GM23338 (cell line): ENCODE measurements at regions not wholly inside any gene's neighbourhood (a gene's known extent, or its start where the extent isn't known, plus 50 kb on each side); places are given as distances from the start of the nearest gene placed in this dataset.

Experiments used
- CREB1 ChIP-seq: fragments of 250-450 bp; sonication (Bioruptor Pico); IDR thresholded peaks from 2 replicates; pipeline ENCODE4 v1.5.0; 2020; ENCODE audit warnings: low read depth, mild to moderate bottlenecking, moderate library complexity
- ETS1 ChIP-seq: IDR thresholded peaks from 2 replicates; pipeline ENCODE4 v1.6.1; 2016; ENCODE audit warnings: antibody characterized with exemption
- EZH2 ChIP-seq: fragments of 200-600 bp; sonication (generic); IDR thresholded peaks from one replicate; pipeline ENCODE4 v1.8.0; 2017; ENCODE audit warnings: antibody characterized with exemption, mild to moderate bottlenecking, low read depth; ENCODE audit not compliant: unreplicated experiment
- EZH2phosphoT487 ChIP-seq: fragments of 200-600 bp; sonication (generic); IDR thresholded peaks from one replicate; pipeline ENCODE4 v1.8.1; 2018; ENCODE audit warnings: antibody characterized with exemption; ENCODE audit not compliant: unreplicated experiment
- JUNB ChIP-seq: IDR thresholded peaks from one replicate; pipeline ENCODE4 v1.6.1; 2016; ENCODE audit warnings: antibody characterized with exemption; ENCODE audit not compliant: unreplicated experiment
- NANOG ChIP-seq: IDR thresholded peaks from 2 replicates; pipeline ENCODE4 v1.6.1; 2016; ENCODE audit warnings: antibody characterized with exemption, borderline replicate concordance
- POLR2AphosphoS5 ChIP-seq: IDR thresholded peaks from 2 replicates; pipeline ENCODE4 v1.6.1; 2016; ENCODE audit warnings: antibody characterized with exemption, low read depth
- REST ChIP-seq: IDR thresholded peaks from one replicate; pipeline ENCODE4 v1.6.1; 2018; ENCODE audit warnings: antibody characterized with exemption; ENCODE audit not compliant: unreplicated experiment
- STAT1 ChIP-seq: IDR thresholded peaks from one replicate; pipeline ENCODE4 v1.6.1; 2016; ENCODE audit warnings: antibody characterized with exemption; ENCODE audit not compliant: unreplicated experiment
- TF ChIP-seq, protein P1 (sequence below), 2 experiments: fragments of 200-600 bp in 1 of 2; sonication (generic) in 1 of 2; conservative IDR thresholded peaks; 2 replicates each; pipeline versions ENCODE4 v1.5.1 to v1.6.1; 2016 to 2017; ENCODE audit warnings: antibody characterized with exemption in 2 of 2, low read depth in 2 of 2, mild to moderate bottlenecking in 2 of 2, moderate library complexity in 1 of 2

DNA sequence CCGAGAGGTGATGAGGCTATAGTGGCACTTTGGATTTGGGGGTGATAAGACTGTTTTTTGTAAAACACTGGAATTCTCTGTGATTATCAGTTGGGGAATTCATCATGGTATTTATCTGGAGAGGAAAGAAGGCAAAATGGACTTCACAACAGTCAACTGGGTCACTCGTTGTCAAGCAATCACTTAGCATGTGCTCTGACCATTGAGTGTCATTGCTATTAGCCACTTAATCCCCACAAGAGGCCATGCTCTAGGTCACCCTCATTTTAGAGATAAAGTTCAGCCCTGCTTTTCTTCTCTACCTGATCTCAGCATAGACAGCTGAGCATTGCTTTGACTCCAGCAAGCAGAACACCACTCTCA, 160.1 kb upstream of the PITX1 start:
- TF ChIP-seq, protein P1, sequence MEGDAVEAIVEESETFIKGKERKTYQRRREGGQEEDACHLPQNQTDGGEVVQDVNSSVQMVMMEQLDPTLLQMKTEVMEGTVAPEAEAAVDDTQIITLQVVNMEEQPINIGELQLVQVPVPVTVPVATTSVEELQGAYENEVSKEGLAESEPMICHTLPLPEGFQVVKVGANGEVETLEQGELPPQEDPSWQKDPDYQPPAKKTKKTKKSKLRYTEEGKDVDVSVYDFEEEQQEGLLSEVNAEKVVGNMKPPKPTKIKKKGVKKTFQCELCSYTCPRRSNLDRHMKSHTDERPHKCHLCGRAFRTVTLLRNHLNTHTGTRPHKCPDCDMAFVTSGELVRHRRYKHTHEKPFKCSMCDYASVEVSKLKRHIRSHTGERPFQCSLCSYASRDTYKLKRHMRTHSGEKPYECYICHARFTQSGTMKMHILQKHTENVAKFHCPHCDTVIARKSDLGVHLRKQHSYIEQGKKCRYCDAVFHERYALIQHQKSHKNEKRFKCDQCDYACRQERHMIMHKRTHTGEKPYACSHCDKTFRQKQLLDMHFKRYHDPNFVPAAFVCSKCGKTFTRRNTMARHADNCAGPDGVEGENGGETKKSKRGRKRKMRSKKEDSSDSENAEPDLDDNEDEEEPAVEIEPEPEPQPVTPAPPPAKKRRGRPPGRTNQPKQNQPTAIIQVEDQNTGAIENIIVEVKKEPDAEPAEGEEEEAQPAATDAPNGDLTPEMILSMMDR (conservative IDR thresholded peaks at IDR 0.05; ENCODE audit: low read depth in 2 of 2): no peak
- TF ChIP-seq POLR2AphosphoS5 (no peak), ETS1 (no peak), EZH2 (no peak), NANOG (no peak), JUNB (no peak), CREB1 (CRISPR knock-in tag) (no peak), EZH2phosphoT487 (no peak), REST (no peak), STAT1 (no peak)
